ENCODE measurements at regions not wholly inside any gene's neighbourhood (a gene's known extent, or its start where the extent isn't known, plus 50 kb on each side); places are given as distances from the start of the nearest gene placed in this dataset.

GRCh38 chr17:34478244-34478643 lies 101.1 kb upstream of the TMEM132E start (continued):
- no peak for TF ChIP-seq ZNF318 (IDR thresholded peaks at IDR 0.05; ENCODE audit: borderline replicate concordance in 1 of 2, low read depth in 1 of 2)
- TF ChIP-seq CEBPG (CRISPR knock-in tag; IDR thresholded peaks at IDR 0.05) = no peak
- 0 out of 4 replicates have a peak, but pooled peaks of 1 of the 2 experiments have one; percentile 28 for TF ChIP-seq CEBPG (tag; conservative IDR thresholded peaks at IDR 0.05 in 1 of 2, IDR thresholded peaks at IDR 0.05 in 1 of 2)
- TF ChIP-seq KLF1 (tag; IDR thresholded peaks at IDR 0.05) = no peak
- TF ChIP-seq TFAP4 (CRISPR knock-in tag; IDR thresholded peaks at IDR 0.05; ENCODE audit: borderline replicate concordance) = no peak
- TF ChIP-seq IRF1 (CRISPR knock-in tag; IDR thresholded peaks at IDR 0.05; ENCODE audit: borderline replicate concordance) = no peak
- TF ChIP-seq ZNF263 (CRISPR knock-in tag; IDR thresholded peaks at IDR 0.05; ENCODE audit: borderline replicate concordance) = no peak
- no peak for TF ChIP-seq RBBP5 (IDR thresholded peaks at IDR 0.05; ENCODE audit: borderline replicate concordance, insufficient read depth, low read length, poor library complexity, severe bottlenecking)
- TF ChIP-seq NFRKB (IDR thresholded peaks at IDR 0.05; ENCODE audit: low read depth) = no peak
- TF ChIP-seq ZFP36 (IDR thresholded peaks at IDR 0.05; ENCODE audit: low read depth, low read length, partially characterized antibody) = no peak
